Ishikawa (cell line): ENCODE measurements at regions not wholly inside any gene's neighbourhood (a gene's known extent, or its start where the extent isn't known, plus 50 kb on each side); places are given as distances from the start of the nearest gene placed in this dataset.

Experiments
- CEBPB ChIP-seq: IDR thresholded peaks from 2 replicates; pipeline ENCODE4 v1.6.1; 2012
- CREB1 ChIP-seq: IDR thresholded peaks from 2 replicates; pipeline ENCODE4 v1.6.1; 2012; ENCODE audit warnings: low read depth
- EGR1 ChIP-seq: IDR thresholded peaks from 2 replicates; pipeline ENCODE4 v1.6.1; 2012
- EP300 ChIP-seq: IDR thresholded peaks from 2 replicates; pipeline ENCODE4 v1.6.1; 2012; ENCODE audit warnings: borderline replicate concordance
- NFIC ChIP-seq: IDR thresholded peaks from 2 replicates; pipeline ENCODE4 v1.6.1; 2012
- RAD21 ChIP-seq: IDR thresholded peaks from 2 replicates; pipeline ENCODE4 v1.6.1; 2012; ENCODE audit warnings: low read depth
- TAF1 ChIP-seq: IDR thresholded peaks from 2 replicates; pipeline ENCODE4 v1.6.1; 2012; ENCODE audit warnings: low read depth, mild to moderate bottlenecking
- TEAD4 ChIP-seq: IDR thresholded peaks from 2 replicates; pipeline ENCODE4 v1.6.1; 2012
- TF ChIP-seq, protein P1 (sequence below): IDR thresholded peaks from 2 replicates; pipeline ENCODE4 v1.6.1; 2012; ENCODE audit warnings: low read depth, mild to moderate bottlenecking
- TF ChIP-seq, protein P2 (sequence below): IDR thresholded peaks from 2 replicates; pipeline ENCODE4 v1.6.1; 2012

DNA sequence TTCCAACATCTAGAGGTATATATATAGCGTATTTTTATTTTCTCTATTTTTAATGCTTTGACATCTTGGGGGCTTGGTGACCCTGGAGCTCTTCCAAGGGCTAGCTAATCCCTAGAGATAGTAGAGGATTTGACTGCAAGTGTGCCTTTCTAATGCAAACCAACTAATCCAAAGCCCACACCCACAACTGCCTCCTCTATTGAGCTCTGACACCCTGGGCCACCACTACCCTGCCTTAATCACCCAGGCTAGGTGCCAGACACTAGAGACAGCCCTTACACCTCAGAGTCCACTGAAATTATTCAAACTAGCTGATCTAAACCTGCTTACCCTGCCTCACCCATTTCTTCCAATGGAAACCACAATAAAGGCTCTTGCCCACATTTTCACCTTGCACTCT lies 69.6 kb upstream of the ATXN3L start:
- no peak for TF ChIP-seq CREB1
- no peak for TF ChIP-seq RAD21
- TF ChIP-seq CEBPB, result no peak
- TF ChIP-seq, protein P1, sequence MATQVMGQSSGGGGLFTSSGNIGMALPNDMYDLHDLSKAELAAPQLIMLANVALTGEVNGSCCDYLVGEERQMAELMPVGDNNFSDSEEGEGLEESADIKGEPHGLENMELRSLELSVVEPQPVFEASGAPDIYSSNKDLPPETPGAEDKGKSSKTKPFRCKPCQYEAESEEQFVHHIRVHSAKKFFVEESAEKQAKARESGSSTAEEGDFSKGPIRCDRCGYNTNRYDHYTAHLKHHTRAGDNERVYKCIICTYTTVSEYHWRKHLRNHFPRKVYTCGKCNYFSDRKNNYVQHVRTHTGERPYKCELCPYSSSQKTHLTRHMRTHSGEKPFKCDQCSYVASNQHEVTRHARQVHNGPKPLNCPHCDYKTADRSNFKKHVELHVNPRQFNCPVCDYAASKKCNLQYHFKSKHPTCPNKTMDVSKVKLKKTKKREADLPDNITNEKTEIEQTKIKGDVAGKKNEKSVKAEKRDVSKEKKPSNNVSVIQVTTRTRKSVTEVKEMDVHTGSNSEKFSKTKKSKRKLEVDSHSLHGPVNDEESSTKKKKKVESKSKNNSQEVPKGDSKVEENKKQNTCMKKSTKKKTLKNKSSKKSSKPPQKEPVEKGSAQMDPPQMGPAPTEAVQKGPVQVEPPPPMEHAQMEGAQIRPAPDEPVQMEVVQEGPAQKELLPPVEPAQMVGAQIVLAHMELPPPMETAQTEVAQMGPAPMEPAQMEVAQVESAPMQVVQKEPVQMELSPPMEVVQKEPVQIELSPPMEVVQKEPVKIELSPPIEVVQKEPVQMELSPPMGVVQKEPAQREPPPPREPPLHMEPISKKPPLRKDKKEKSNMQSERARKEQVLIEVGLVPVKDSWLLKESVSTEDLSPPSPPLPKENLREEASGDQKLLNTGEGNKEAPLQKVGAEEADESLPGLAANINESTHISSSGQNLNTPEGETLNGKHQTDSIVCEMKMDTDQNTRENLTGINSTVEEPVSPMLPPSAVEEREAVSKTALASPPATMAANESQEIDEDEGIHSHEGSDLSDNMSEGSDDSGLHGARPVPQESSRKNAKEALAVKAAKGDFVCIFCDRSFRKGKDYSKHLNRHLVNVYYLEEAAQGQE, result no peak
- no peak for TF ChIP-seq TAF1
- no peak for TF ChIP-seq TEAD4
- TF ChIP-seq, protein P2, sequence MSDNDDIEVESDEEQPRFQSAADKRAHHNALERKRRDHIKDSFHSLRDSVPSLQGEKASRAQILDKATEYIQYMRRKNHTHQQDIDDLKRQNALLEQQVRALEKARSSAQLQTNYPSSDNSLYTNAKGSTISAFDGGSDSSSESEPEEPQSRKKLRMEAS, result no peak
- no peak for TF ChIP-seq EGR1
- no peak for TF ChIP-seq EP300
- TF ChIP-seq NFIC, result no peak
